Lower lobe of right lung (tissue), 2 donors: ENCODE measurements at regions not wholly inside any gene's neighbourhood (a gene's known extent, or its start where the extent isn't known, plus 50 kb on each side); places are given as distances from the start of the nearest gene placed in this dataset.
"Not testable (repeated sequence)": the region's sequence is repeated elsewhere in the genome, so short reads cannot be mapped to it uniquely, and the experiment has no call there.

Experiments
- ATAC-seq, 2 donors: fragments of 200-7000 bp; cut with Tn5 transposase; one replicate each; pipeline ENCODE4 v1.9.1; 2020 to 2022; ENCODE audit warnings: mild to moderate bottlenecking in 2 of 2, moderate library complexity in 2 of 2
- DNase-seq: peaks from one replicate; pipeline ENCODE4 v3.0.0-alpha.2; 2020
- H3K27ac ChIP-seq: fragments of 200-600 bp; one replicate; pipeline ENCODE4 v1.8.0; 2022
- H3K27me3 ChIP-seq: fragments of 200-600 bp; one replicate; pipeline ENCODE4 v1.8.0; 2022; ENCODE audit warnings: low read depth
- H3K36me3 ChIP-seq: fragments of 200-600 bp; one replicate; pipeline ENCODE4 v1.8.0; 2022; ENCODE audit warnings: mild to moderate bottlenecking
- H3K4me1 ChIP-seq: fragments of 200-600 bp; one replicate; pipeline ENCODE4 v1.8.0; 2022
- H3K4me3 ChIP-seq: fragments of 200-600 bp; one replicate; pipeline ENCODE4 v1.8.0; 2022; ENCODE audit warnings: mild to moderate bottlenecking
- H3K9me3 ChIP-seq: fragments of 200-600 bp; one replicate; pipeline ENCODE4 v1.8.0; 2022
- intact Hi-C: fragments of 100-400 bp; cut with DNase I; formaldehyde crosslinking; loops from one replicate; pipeline ENCODE4 v1.11.0; 2022
- TF ChIP-seq, protein P1 (sequence below): fragments of 200-600 bp; IDR thresholded peaks from one replicate; pipeline ENCODE4 v1.8.0; 2022; ENCODE audit warnings: antibody characterized with exemption, mild to moderate bottlenecking
- donor health status: DM: no; HTN: yes; CAD: no; lungs with severe emphysema.

DNA sequence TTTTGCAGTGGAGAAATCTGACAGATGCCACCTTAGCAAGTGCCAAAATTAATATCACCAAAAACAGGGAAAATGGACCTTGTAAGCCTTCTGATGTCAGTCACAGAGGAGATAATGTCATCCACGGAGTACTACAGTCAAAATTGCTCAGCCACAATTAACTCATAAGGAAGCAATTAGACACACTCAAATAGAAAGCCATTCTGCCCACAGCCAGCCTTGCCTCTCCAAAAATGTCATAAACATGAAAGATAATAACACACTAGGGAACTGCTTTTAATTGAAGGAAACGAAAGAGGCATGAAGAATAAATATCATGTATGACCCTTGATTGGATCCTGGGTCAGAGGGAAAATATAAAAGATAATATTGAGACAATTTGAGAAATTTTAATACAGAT is 505.6 kb upstream of the API5 start:
- DNase-seq: no peak
- H3K4me1 ChIP-seq: no peaks in the 10 kb centered on the region
- TF ChIP-seq, protein P1, sequence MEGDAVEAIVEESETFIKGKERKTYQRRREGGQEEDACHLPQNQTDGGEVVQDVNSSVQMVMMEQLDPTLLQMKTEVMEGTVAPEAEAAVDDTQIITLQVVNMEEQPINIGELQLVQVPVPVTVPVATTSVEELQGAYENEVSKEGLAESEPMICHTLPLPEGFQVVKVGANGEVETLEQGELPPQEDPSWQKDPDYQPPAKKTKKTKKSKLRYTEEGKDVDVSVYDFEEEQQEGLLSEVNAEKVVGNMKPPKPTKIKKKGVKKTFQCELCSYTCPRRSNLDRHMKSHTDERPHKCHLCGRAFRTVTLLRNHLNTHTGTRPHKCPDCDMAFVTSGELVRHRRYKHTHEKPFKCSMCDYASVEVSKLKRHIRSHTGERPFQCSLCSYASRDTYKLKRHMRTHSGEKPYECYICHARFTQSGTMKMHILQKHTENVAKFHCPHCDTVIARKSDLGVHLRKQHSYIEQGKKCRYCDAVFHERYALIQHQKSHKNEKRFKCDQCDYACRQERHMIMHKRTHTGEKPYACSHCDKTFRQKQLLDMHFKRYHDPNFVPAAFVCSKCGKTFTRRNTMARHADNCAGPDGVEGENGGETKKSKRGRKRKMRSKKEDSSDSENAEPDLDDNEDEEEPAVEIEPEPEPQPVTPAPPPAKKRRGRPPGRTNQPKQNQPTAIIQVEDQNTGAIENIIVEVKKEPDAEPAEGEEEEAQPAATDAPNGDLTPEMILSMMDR: no peak
- no peak for ATAC-seq
- H3K27me3 ChIP-seq: no peaks in the 10 kb centered on the region
- H3K9me3 ChIP-seq: no peaks in the 10 kb centered on the region
- H3K27ac ChIP-seq: no peak overlapping the region
- no peaks in the 10 kb centered on the region for H3K36me3 ChIP-seq
- intact Hi-C loops: no loop called here
- no peak overlapping the region for H3K4me3 ChIP-seq

DNA sequence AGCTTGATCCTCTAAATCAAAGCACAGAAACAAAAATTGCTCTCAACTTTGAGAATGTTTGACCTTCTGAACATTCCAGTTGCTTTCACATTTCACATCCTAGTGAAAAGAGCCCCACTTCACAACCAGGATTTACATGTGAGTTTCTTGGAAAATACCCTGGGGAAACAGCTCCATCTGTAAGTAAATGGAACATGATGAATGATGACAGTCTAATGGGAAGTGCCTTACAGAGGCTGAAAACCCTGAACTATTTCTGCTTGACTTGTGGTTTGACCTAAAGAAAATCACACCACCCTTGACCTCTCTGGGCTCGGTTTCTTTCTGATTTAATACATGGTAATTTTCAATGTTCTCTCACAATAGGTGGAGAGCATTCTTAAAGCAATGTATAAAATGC is 499.4 kb upstream of the API5 start:
- Histone ChIP-seq H3K9me3 (no peaks in the 10 kb centered on the region), H3K27me3 (no peaks in the 10 kb centered on the region), H3K4me1 (no peaks in the 10 kb centered on the region), H3K27ac (no peak overlapping the region), H3K36me3 (no peaks in the 10 kb centered on the region), H3K4me3 (no peak overlapping the region)
- TF ChIP-seq, protein P1: no peak
- ATAC-seq: no peak
- intact Hi-C loops: no loop called here
- DNase-seq: no peak

DNA sequence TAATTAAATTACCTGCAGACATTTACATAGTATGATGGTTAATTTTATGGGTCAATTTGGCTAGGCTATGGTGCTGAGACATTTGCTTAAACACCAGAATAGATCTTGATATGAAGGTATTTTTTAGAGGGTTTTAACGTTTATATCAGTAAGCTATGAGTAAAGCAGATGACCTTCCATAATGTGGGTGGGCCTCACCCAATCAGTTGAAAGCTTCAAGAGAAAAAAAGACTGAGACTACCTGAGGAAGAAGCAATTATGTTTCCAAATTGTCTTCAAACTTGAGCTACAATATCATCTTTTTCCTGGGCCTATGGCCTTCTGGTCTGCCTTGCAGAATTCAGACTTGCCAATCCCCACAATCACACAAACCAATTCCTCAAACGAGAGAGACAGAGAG is 498.8 kb upstream of the API5 start:
- no peaks in the 10 kb centered on the region for H3K36me3 ChIP-seq
- H3K4me1 ChIP-seq: no peaks in the 10 kb centered on the region
- no peak for ATAC-seq
- no peaks in the 10 kb centered on the region for H3K27me3 ChIP-seq
- H3K9me3 ChIP-seq: no peaks in the 10 kb centered on the region
- TF ChIP-seq, protein P1: no peak
- intact Hi-C loops: no loop called here
- no peak overlapping the region for H3K27ac ChIP-seq
- DNase-seq: no peak
- no peak overlapping the region for H3K4me3 ChIP-seq

DNA sequence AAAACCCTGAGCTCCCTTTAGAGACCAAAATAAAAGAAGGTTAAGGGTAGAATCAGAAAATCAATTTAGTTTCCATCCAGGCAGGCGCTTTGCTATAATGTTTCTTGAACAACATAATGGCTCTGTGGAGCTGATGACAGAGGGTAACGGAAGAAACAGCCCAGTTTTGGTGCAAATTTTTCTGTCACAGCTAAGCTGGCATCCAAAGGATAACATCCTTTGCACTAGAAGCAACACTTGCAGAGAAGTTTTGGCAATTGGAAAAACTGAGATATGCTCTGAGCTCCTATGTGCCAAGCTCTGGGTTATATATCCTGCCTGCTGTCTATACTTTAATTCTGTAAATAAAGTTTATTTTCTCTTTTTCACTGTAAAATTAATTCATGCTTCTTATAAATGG is 495.3 kb upstream of the API5 start:
- Histone ChIP-seq H3K4me3 (no peak overlapping the region), H3K9me3 (no peaks in the 10 kb centered on the region), H3K36me3 (no peaks in the 10 kb centered on the region), H3K27me3 (no peaks in the 10 kb centered on the region), H3K27ac (no peak overlapping the region), H3K4me1 (no peaks in the 10 kb centered on the region)
- DNase-seq: no peak
- no peak for ATAC-seq
- TF ChIP-seq, protein P1: no peak
- intact Hi-C loops: no loop called here

DNA sequence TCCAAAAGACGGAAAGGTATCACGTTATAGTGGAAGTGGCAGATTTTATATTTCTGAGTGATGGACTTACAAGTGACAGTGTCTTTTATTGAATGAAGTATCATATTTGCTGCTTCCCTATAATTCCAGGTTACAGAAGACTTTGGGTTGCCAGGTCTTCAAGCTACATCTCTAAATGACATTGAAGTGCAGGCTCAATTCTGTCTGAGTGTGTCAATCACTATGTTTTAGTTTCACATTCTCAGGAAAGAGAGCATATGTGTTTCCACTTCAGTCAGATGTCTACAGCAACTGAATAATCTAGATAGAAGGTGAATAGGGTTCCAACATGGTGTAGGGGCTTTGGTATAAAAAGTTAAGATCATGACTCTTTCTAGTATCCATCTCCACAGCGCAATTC is 492.7 kb upstream of the API5 start:
- H3K9me3 ChIP-seq: no peaks in the 10 kb centered on the region
- ATAC-seq: no peak
- H3K27me3 ChIP-seq: no peaks in the 10 kb centered on the region
- DNase-seq: no peak
- TF ChIP-seq, protein P1: no peak
- no peaks in the 10 kb centered on the region for H3K36me3 ChIP-seq
- intact Hi-C loops: no loop called here
- H3K4me1 ChIP-seq: no peaks in the 10 kb centered on the region
- H3K4me3 ChIP-seq: no peak overlapping the region
- no peak overlapping the region for H3K27ac ChIP-seq

DNA sequence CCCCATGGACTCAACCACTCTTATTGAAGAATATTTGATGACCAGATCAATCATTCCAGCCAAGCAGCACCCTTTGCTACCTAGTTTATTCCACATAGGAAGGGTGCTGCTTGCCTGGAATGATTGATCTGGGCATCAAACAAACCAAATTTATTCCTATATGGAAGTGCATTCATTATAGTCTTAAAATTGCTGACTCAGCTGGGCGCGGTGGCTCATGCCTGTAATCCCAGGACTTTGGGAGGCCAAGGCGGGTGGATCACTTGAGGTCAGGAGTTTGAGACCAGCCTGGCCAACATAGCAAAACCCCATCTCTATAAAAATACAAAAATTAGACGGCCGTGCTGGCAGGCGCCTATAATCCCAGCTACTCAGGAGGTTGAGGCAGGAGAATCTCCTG is 489.6 kb upstream of the API5 start:
- H3K27me3 ChIP-seq, H3K27ac ChIP-seq, DNase-seq, H3K4me3 ChIP-seq, H3K9me3 ChIP-seq, H3K36me3 ChIP-seq, H3K4me1 ChIP-seq, intact Hi-C loops, ATAC-seq: not testable (repeated sequence)
